Kidney (tissue), 13 donors: ENCODE measurements at regions not wholly inside any gene's neighbourhood (a gene's known extent, or its start where the extent isn't known, plus 50 kb on each side); places are given as distances from the start of the nearest gene placed in this dataset.

Source experiments
- DNase-seq, 5 donors: peaks; one replicate each; pipeline ENCODE4 v3.0.0-alpha.2; 2013 to 2020
- FAIRE-seq: peaks from 2 replicates; lab custom pipeline; 2012; peaks lifted over from hg19 to GRCh38; lab: Jason Lieb, UNC
- H3K27ac ChIP-seq, 2 donors: one replicate each; pipeline ENCODE4 v1.7.0; 2013; ENCODE audit warnings: low read depth in 2 of 2, low read length in 2 of 2, inconsistent platforms in 1 of 2
- H3K27me3 ChIP-seq: one replicate; pipeline ENCODE4 v1.7.1; 2013; ENCODE audit warnings: low read length, inconsistent platforms; ENCODE audit not compliant: control insufficient read depth, insufficient read depth
- H3K36me3 ChIP-seq, 3 donors: one replicate each; pipeline versions ENCODE4 v1.7.0 to v1.7.1; 2013; ENCODE audit warnings: low read length in 3 of 3, control low read depth in 1 of 3, inconsistent platforms in 1 of 3; ENCODE audit not compliant: insufficient read depth in 3 of 3, control insufficient read depth in 2 of 3
- H3K4me1 ChIP-seq, 3 donors: one replicate each; pipeline versions ENCODE4 v1.7.0 to v1.7.1; 2013; ENCODE audit warnings: low read length in 3 of 3, inconsistent platforms in 1 of 3, low read depth in 1 of 3; ENCODE audit not compliant: control insufficient read depth in 2 of 3, insufficient read depth in 2 of 3
- H3K4me3 ChIP-seq, 3 donors: one replicate each; pipeline versions ENCODE4 v1.7.0 to v1.8.1; 2013; ENCODE audit warnings: low read length in 3 of 3, control low read depth in 1 of 3, inconsistent platforms in 1 of 3
- H3K9ac ChIP-seq, 3 donors: one replicate each; pipeline versions ENCODE4 v1.7.0 to v1.7.1; 2013; ENCODE audit warnings: low read length in 3 of 3, control low read depth in 1 of 3, inconsistent platforms in 1 of 3
- H3K9me3 ChIP-seq, 3 donors: one replicate each; pipeline versions ENCODE4 v1.7.0 to v1.7.1; 2013; ENCODE audit warnings: low read length in 3 of 3, control low read depth in 1 of 3, inconsistent platforms in 1 of 3; ENCODE audit not compliant: control insufficient read depth in 2 of 3, insufficient read depth in 1 of 3
- intact Hi-C: fragments of 100-400 bp; cut with DNase I; formaldehyde crosslinking; loops from one replicate; pipeline ENCODE4 v1.11.1; 2022
- TF ChIP-seq, protein P1 (sequence below): IDR thresholded peaks from 3 replicates; pipeline ENCODE4 v1.5.1; 2012; ENCODE audit warnings: mild to moderate bottlenecking, moderate library complexity, borderline replicate concordance; ENCODE audit not compliant: insufficient read depth; ENCODE audit errors: extremely low read depth
- donor health status: control.
- donor health status: control.
- donor health status: control.
- donor health status: control.
- donor health status: control.
- donor health status: DM: yes; HTN: yes; CAD: no.
- donor health status: Normal renal cell carcinoma (clear cell type).

DNA sequence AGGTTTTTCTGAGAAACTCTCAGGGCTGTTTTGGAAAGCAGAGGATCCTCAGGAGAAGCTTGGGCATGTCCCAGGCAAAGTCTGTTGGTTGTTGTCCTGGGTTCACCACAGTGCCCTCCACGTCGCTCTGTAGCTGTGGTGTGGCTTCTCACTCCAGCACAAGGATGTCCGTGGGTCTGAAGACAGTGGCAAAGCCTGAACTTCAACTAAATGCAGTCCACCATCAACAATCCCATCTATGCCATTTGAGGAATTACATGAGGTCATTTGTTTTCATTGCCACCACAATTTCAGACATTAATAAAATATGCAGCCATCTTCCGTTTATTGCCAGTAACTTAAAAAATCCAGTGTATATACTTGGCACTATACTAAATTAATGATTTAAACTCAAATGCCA is 272.1 kb downstream of the LRIG3 start:
- Histone ChIP-seq H3K9ac (no peak overlapping the region), H3K27me3 (no peaks in the 10 kb centered on the region), H3K27ac (no peak overlapping the region), H3K4me3 (no peak overlapping the region), H3K36me3 (no peaks in the 10 kb centered on the region), H3K9me3 (no peaks in the 10 kb centered on the region), H3K4me1 (no peaks in the 10 kb centered on the region)
- DNase-seq (no peak), FAIRE-seq (no peak)
- intact Hi-C loops = no loop called here
- TF ChIP-seq, protein P1, sequence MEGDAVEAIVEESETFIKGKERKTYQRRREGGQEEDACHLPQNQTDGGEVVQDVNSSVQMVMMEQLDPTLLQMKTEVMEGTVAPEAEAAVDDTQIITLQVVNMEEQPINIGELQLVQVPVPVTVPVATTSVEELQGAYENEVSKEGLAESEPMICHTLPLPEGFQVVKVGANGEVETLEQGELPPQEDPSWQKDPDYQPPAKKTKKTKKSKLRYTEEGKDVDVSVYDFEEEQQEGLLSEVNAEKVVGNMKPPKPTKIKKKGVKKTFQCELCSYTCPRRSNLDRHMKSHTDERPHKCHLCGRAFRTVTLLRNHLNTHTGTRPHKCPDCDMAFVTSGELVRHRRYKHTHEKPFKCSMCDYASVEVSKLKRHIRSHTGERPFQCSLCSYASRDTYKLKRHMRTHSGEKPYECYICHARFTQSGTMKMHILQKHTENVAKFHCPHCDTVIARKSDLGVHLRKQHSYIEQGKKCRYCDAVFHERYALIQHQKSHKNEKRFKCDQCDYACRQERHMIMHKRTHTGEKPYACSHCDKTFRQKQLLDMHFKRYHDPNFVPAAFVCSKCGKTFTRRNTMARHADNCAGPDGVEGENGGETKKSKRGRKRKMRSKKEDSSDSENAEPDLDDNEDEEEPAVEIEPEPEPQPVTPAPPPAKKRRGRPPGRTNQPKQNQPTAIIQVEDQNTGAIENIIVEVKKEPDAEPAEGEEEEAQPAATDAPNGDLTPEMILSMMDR = no peak

DNA sequence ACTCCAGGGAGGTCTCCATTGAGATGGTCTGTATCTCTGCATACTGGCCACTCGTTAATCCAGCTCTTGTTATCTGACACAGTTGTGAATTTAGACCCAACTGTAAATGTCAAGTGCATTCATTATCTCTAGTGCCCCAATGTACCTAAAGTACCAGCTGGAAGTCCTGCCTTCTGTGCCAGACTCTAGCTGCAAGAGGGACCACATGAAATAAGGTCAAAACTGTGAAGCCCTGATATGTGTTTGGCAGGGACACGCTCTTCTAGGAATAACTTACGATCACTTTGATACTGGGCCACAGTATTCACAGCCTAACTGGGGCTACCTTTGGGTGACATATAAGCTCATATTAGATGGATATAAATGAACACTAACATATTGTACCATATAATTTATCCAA is 268.5 kb downstream of the LRIG3 start:
- Histone ChIP-seq H3K9me3 (peaks cover 0 to 12% (median 0%) of the 10 kb centered on the region in 3 donors), H3K27ac (no peak overlapping the region), H3K4me3 (no peak overlapping the region), H3K27me3 (no peaks in the 10 kb centered on the region), H3K4me1 (no peaks in the 10 kb centered on the region), H3K9ac (no peak overlapping the region), H3K36me3 (no peaks in the 10 kb centered on the region)
- TF ChIP-seq, protein P1 = no peak
- no peak for DNase-seq
- FAIRE-seq = no peak
- intact Hi-C loops = no loop called here

DNA sequence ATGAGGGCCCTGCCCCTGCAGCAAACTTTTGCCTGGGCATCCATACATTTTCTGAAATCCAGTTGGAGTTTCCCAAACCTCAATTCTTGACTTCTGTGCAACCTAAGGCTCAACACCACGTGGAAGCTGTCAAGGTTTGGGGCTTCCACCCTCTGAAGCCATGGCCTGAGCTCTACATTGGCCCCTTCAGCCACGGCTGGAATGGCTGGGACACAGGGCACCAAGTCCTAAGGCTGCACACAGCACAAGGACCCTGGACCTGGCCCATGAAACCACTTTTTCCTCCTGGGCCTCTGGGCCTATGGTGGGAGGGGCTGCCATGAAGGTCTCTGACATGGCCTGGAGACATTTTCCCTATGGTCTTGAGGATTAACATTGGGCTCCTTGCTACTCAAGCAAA is 266.3 kb downstream of the LRIG3 start:
- DNase-seq (no peak), FAIRE-seq (no peak)
- no peaks in the 10 kb centered on the region for H3K27me3 ChIP-seq
- intact Hi-C loops = no loop called here
- no peaks in the 10 kb centered on the region for H3K36me3 ChIP-seq
- H3K27ac ChIP-seq = no peak overlapping the region
- H3K9ac ChIP-seq = no peak overlapping the region
- H3K9me3 ChIP-seq = peaks cover 0 to 12% (median 0%) of the 10 kb centered on the region in 3 donors
- no peaks in the 10 kb centered on the region for H3K4me1 ChIP-seq
- TF ChIP-seq, protein P1 = no peak
- no peak overlapping the region for H3K4me3 ChIP-seq

DNA sequence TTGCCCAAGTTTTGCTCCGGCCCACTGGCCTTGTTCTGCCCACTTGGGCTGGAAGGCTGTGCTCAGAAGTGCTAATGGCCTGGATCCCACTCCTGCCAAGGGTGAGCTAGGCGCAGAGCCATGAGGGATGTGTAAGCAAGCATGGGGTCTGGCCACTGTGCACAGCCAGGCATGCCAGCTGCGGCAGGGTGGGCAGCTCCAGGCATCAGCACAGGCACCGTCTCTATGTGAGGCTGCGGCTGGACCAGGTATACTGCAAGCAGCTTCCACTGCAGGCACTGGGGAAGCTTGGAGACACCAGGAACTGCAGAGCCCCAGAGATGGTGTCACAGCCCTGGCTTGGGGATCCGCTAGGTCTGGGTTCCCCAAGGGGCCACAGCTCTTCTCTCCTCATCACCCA is 264.9 kb downstream of the LRIG3 start:
- H3K4me1 ChIP-seq = no peaks in the 10 kb centered on the region
- FAIRE-seq = no peak
- no peak overlapping the region for H3K4me3 ChIP-seq
- peaks cover 0 to 12% (median 0%) of the 10 kb centered on the region in 3 donors for H3K9me3 ChIP-seq
- no peak overlapping the region for H3K27ac ChIP-seq
- H3K9ac ChIP-seq = no peak overlapping the region
- DNase-seq = no peak
- no peaks in the 10 kb centered on the region for H3K27me3 ChIP-seq
- intact Hi-C loops = no loop called here
- no peaks in the 10 kb centered on the region for H3K36me3 ChIP-seq
- TF ChIP-seq, protein P1 = no peak
